ENCODE measurements at regions not wholly inside any gene's neighbourhood (a gene's known extent, or its start where the extent isn't known, plus 50 kb on each side); places are given as distances from the start of the nearest gene placed in this dataset.

DNA sequence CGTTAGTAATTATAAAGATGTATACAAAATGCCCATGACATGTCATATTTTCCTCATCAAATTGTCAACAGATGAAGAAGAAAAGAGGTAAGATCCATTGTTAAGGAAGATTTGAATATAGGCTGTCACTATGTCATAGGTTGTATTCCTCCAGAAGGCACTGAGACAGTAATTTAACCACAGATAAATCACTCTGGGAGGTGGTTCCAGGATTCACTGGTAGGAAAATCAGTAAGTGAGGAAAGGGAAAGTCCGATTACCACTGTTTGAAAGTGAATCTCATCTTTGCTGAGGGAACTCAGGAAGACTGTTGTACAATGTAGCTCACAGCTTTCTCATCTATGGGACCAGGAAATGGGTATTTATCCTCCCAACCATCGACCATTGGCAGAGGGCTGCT, 152.8 kb upstream of the TMEFF2 start:
- DNase-seq = no peak
- no peak overlapping the region for H3K27ac Mint-ChIP-seq
- H3K4me1 Mint-ChIP-seq = no peaks in the 10 kb centered on the region

DNA sequence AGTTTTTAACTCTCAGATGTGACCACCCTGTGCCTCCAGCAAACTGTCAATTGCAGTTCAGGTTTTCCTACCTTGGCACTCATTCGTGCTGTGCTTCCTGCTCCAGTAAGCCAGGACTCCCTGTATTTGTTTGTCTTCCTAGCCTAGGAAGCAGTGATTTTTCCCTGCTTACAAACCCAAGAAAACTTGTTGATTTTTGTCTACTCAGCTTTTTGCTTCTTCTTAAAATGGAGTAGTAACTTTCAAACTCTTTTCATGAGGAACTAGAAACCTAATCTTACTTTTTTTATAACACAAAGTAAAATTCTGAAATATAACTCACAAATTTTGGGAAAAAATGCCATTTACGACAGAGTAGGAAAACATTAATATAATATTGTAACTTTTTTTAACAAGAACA, 150.6 kb upstream of the TMEFF2 start:
- H3K36me3 Mint-ChIP-seq (ENCODE audit: low read depth) = no peaks in the 10 kb centered on the region
- H3K27me3 Mint-ChIP-seq = no peaks in the 10 kb centered on the region
- ChIA-PET CTCF (no interaction called here), POLR2A (no interaction called here)
- no peak overlapping the region for H3K27ac Mint-ChIP-seq
- DNase-seq (no peak), ATAC-seq (ENCODE audit: low read depth) (no peak)
- no peaks in the 10 kb centered on the region for H3K9me3 Mint-ChIP-seq
- no peaks in the 10 kb centered on the region for H3K4me1 Mint-ChIP-seq
- TF ChIP-seq, protein P1, sequence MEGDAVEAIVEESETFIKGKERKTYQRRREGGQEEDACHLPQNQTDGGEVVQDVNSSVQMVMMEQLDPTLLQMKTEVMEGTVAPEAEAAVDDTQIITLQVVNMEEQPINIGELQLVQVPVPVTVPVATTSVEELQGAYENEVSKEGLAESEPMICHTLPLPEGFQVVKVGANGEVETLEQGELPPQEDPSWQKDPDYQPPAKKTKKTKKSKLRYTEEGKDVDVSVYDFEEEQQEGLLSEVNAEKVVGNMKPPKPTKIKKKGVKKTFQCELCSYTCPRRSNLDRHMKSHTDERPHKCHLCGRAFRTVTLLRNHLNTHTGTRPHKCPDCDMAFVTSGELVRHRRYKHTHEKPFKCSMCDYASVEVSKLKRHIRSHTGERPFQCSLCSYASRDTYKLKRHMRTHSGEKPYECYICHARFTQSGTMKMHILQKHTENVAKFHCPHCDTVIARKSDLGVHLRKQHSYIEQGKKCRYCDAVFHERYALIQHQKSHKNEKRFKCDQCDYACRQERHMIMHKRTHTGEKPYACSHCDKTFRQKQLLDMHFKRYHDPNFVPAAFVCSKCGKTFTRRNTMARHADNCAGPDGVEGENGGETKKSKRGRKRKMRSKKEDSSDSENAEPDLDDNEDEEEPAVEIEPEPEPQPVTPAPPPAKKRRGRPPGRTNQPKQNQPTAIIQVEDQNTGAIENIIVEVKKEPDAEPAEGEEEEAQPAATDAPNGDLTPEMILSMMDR (IDR thresholded peaks at IDR 0.05) = no peak
- intact Hi-C loops (cut with micrococcal nuclease) = no loop called here
- H3K4me3 Mint-ChIP-seq = no peak overlapping the region

More for the DNA sequence above, 152.8 kb upstream of the TMEFF2 start:
- POLR2A ChIA-PET = no interaction called here
- H3K36me3 Mint-ChIP-seq (ENCODE audit: low read depth) = no peaks in the 10 kb centered on the region
- CTCF ChIA-PET = no interaction called here
- TF ChIP-seq, protein P1 (IDR thresholded peaks at IDR 0.05) = no peak
- ATAC-seq (ENCODE audit: low read depth) = no peak
- H3K4me3 Mint-ChIP-seq = no peak overlapping the region
- H3K27me3 Mint-ChIP-seq = no peaks in the 10 kb centered on the region
- no peaks in the 10 kb centered on the region for H3K9me3 Mint-ChIP-seq
- intact Hi-C loops (cut with micrococcal nuclease) = no loop called here

- H3K27me3 Mint-ChIP-seq = no peaks in the 10 kb centered on the region
Observed at GRCh38 chr2:192333642-192334041, 138.9 kb upstream of the TMEFF2 start.

GRCh38 chr2:192328297-192328696, 133.6 kb upstream of the TMEFF2 start:
- no peak for ATAC-seq (ENCODE audit: low read depth)
- ChIA-PET CTCF (no interaction called here), POLR2A (no interaction called here)
- intact Hi-C loops (cut with micrococcal nuclease) = no loop called here
- H3K36me3 Mint-ChIP-seq (ENCODE audit: low read depth) = no peaks in the 10 kb centered on the region
- no peak for DNase-seq
- no peaks in the 10 kb centered on the region for H3K9me3 Mint-ChIP-seq
- no peak overlapping the region for H3K27ac Mint-ChIP-seq
- no peaks in the 10 kb centered on the region for H3K27me3 Mint-ChIP-seq
- peaks cover 20% of the 10 kb centered on the region for H3K4me1 Mint-ChIP-seq
- H3K4me3 Mint-ChIP-seq = no peak overlapping the region
- TF ChIP-seq, protein P1 (IDR thresholded peaks at IDR 0.05) = no peak

More at GRCh38 chr2:192333642-192334041, 138.9 kb upstream of the TMEFF2 start:
- Mint-ChIP-seq H3K36me3 (ENCODE audit: low read depth) (no peaks in the 10 kb centered on the region), H3K4me3 (no peak overlapping the region), H3K27ac (no peak overlapping the region), H3K9me3 (no peaks in the 10 kb centered on the region), H3K4me1 (no peaks in the 10 kb centered on the region)
- intact Hi-C loops (cut with micrococcal nuclease) = no loop called here
- ChIA-PET POLR2A (no interaction called here), CTCF (no interaction called here)
- ATAC-seq (ENCODE audit: low read depth) = no peak
- no peak for DNase-seq
- TF ChIP-seq, protein P1 (IDR thresholded peaks at IDR 0.05) = no peak

GRCh38 chr2:192327576-192327975, 132.8 kb upstream of the TMEFF2 start:
- intact Hi-C loops (cut with micrococcal nuclease) = no loop called here
- ATAC-seq (ENCODE audit: low read depth) (no peak), DNase-seq (no peak)
- ChIA-PET CTCF (no interaction called here), POLR2A (no interaction called here)
- Mint-ChIP-seq H3K4me3 (no peak overlapping the region), H3K4me1 (peaks cover 20% of the 10 kb centered on the region), H3K9me3 (no peaks in the 10 kb centered on the region), H3K27me3 (no peaks in the 10 kb centered on the region), H3K36me3 (ENCODE audit: low read depth) (no peaks in the 10 kb centered on the region), H3K27ac (peak overlapping the region; percentile 56)
- TF ChIP-seq, protein P1 (IDR thresholded peaks at IDR 0.05) = no peak
